ENCODE measurements at regions not wholly inside any gene's neighbourhood (a gene's known extent, or its start where the extent isn't known, plus 50 kb on each side); places are given as distances from the start of the nearest gene placed in this dataset.
"Not testable (repeated sequence)": the region's sequence is repeated elsewhere in the genome, so short reads cannot be mapped to it uniquely, and the experiment has no call there.

DNA sequence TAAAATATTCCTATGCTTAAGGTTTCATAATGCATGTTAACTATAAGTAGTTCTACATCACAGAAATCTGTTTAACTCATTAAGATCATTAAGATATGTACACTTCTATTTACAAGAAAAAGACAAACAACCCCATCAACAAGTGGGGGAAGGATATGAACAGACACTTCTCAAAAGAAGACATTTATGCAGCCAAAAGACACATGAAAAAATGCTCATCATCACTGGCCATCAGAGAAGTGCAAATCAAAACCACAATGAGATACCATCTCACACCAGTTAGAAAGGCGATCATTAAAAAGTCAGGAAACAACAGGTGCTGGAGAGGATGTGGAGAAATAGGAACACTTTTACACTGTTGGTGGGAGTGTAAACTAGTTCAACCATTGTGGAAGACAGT is 1084.3 kb downstream of the GATA3 start:
- FAIRE-seq; DNase-seq (ENCODE audit: insufficient read length, low spot score): not testable (repeated sequence)

DNA sequence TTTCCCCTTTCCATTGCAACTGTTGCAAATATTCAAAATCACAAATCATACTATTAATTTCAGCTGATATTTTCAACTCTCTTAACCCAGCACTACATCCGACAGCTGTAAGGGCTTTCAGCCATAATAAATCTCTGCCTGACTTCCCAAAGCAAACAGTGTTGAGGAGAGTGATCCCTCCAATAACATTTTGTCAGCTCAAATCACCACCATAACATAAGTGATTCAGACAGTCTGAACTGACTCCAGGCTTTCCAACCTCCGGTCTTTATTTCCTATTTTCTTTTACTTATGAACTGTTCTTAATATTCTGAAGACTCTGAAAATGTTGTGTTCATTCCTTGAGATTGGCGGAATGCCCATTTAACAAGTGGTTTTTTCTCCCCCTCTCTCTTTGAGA is 1085.9 kb downstream of the GATA3 start:
- DNase-seq (ENCODE audit: insufficient read length, low spot score) (no peak), FAIRE-seq (no peak)

DNA sequence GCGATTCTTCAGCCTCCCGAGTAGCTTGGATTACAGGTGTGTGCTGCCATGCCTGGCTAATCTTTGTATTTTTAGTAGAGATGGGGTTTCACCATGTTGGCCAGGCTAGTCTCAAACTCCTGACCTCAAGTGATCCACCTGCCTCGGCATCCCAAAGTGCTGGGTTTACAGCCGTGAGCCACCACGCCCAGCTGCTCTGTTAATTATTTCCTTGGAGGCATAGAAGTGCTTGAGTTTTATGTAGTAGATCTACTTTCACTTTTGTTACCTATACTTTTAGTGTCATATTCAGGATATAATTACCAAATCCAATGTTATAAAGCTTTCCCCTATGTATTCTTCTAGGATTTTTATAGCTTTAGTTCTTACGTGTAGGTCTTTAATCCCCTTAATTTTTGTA is 1093.0 kb downstream of the GATA3 start:
- DNase-seq (ENCODE audit: insufficient read length, low spot score) (no peak), FAIRE-seq (no peak)

DNA sequence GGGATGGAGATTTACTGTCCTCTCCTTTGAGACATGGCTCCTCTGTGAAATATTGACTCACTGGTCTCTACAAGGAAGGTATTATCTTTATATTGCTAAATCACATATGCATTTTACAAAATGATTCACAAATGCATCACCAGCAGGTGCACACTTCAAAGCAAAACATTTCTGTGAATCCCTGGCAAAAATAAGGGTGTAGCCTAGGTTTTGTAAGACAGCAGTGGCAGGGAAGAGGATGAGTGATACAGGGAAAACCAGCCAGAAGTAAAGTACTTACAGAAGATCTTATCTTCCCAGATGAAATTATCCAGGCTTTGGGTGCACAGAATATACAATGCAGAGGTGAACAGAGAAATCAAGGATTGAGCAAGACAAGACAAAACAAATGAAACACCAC is 1094.6 kb downstream of the GATA3 start:
- DNase-seq (ENCODE audit: insufficient read length, low spot score), result no peak
- no peak for FAIRE-seq

DNA sequence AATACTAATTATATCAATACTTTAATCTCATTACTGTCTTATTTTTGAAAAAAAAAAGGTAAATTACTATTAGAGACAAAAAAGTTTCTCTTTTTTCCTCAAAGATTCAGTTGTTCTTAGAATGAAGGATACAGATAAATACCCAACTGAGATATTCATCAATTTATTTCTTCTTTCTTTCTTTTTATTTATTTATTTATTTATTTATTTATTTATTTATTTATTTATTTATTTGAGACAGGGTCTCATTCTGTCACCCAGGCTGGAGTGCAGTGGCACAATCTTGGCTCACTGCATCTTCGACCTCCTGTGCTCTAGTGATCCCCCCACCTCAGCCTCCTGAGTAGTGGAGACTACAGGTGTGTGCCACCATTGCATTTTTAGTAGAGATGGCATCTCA is 1098.6 kb downstream of the GATA3 start:
- not testable (repeated sequence) for DNase-seq (ENCODE audit: insufficient read length, low spot score); FAIRE-seq

DNA sequence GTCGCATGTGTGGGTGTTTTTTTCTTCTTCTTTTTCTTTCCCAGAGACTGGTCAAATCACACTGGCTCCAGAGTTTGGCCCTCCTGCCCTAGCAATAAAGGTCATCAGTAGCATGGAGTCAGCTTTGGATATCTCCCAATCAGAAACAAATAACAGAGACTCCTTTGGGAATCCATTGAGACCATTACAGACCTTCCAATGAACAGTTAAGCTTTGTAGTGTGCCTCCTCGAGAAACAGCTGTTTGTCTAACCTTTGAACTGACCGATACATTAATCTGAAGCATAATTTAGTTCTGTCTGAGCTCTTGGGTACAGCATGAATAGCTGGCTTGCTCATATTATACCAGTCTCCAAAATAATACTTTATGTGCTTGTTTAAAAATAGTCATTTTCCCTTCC is 1103.2 kb downstream of the GATA3 start:
- no peak for FAIRE-seq
- no peak for DNase-seq (ENCODE audit: insufficient read length, low spot score)

DNA sequence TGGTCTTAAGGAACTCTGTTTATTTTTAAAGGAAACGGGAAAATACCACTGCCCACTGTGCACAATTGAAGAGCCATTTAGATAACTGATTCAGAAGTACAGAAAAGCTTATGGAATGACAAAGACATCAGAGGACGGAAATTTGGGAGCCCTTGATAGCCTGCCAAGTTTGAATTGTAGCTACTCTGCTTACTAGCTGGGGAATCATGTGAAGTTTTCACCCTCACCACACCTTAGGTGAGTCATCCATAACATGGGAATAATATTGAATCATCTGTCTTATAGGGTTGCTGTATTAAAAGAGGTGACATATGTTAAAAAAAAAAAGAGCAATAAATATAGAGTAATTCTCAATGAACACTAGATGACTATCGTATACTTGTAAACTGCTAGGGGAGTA is 1104.2 kb downstream of the GATA3 start:
- FAIRE-seq, result no peak
- DNase-seq (ENCODE audit: insufficient read length, low spot score), result no peak

DNA sequence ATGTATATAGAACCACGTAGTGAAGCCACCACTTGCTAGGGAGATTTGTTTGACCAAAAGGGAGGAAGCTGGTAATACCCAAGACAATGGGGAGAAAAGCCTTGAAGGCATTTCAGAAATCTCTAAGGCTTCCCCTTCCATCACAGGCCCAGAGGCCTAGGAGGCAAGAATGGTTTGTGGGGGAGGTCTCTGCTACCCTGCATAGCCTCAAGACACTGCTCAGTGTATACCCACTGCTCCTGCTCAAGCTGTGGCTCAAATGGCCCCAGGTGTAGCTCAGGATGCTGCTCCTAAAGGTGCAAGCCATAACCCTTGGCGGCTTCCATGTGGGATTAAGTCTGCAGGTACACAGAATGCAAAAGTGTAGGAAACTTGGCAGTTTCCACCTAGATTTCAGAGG is 1105.8 kb downstream of the GATA3 start:
- DNase-seq (ENCODE audit: insufficient read length, low spot score) (no peak), FAIRE-seq (no peak)

DNA sequence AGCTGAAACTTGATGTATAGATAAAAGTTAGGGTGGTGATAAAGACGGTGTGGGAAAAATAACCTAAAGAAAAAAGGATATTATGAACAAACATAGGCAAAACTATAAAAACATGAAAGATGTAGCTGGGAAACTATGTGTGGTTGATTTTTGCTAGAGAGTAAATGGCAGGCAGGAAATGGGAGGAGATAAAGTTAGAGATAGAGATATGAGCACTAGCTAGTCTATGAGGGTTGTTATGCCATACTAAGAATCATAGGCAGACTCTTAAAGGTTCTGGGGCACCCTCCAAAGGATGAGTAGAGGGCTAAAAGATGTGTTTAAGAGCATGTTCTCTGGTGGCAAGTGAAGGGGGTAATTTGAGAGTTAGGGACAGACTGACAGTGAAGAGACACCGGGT is 1109.2 kb downstream of the GATA3 start:
- FAIRE-seq, result no peak
- DNase-seq (ENCODE audit: insufficient read length, low spot score), result no peak

DNA sequence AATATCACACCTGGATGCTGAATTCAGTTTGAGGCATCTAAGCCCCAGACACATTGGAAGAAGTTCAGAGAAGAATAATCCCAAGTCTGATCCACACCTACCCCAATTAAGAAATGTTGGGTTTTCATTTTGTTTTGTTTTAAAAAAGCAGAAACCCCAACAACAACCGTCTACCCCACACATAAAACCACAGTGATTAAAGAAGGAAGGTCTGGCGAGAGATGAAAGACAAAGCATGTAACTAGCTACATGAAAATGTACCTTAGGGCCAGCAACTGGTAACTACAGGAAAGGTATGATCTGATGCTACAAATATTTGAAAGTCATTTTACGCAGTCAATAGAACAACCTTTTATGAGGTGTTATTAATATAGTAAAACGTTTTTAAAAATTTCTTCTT is 1112.3 kb downstream of the GATA3 start:
- FAIRE-seq (no peak), DNase-seq (ENCODE audit: insufficient read length, low spot score) (no peak)

DNA sequence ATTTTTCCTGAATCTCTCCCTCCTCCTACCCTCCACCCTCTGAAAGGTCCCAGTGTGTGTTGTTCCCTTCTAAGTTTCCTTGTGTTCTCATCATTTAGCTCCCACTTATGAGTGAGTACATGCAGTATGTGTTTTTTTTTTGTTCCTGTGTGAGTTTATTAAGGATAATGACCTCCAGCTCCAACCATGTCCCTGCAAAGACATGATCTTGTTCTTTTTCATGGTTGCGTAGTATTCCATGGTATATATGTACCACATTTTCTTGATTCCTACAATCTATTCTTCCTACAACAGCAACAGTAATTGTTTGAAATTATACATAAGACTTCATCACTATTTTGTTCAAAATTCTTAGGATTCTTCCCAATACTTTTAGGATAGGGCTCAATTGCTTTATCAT is 1117.8 kb downstream of the GATA3 start:
- FAIRE-seq (no peak), DNase-seq (ENCODE audit: insufficient read length, low spot score) (no peak)

DNA sequence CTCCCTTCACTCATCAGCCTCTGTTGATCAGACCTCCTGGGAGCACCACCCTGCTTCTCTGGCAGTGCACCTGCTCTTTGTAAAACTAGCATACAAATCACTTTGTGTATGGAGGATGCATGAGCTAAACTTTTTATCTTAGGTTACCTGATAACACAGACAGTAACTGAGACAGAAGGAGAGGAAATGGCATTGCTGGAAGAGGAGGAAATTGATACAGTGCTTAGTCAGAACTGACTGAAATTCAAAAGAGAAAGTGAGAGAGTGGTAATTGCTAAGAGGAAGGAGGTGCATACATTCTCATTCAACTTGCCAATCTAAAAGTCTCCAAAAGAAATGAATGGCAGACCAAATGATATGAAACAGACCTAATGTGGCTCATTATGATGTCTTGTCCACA is 1120.7 kb downstream of the GATA3 start:
- DNase-seq (ENCODE audit: insufficient read length, low spot score) (no peak), FAIRE-seq (no peak)

DNA sequence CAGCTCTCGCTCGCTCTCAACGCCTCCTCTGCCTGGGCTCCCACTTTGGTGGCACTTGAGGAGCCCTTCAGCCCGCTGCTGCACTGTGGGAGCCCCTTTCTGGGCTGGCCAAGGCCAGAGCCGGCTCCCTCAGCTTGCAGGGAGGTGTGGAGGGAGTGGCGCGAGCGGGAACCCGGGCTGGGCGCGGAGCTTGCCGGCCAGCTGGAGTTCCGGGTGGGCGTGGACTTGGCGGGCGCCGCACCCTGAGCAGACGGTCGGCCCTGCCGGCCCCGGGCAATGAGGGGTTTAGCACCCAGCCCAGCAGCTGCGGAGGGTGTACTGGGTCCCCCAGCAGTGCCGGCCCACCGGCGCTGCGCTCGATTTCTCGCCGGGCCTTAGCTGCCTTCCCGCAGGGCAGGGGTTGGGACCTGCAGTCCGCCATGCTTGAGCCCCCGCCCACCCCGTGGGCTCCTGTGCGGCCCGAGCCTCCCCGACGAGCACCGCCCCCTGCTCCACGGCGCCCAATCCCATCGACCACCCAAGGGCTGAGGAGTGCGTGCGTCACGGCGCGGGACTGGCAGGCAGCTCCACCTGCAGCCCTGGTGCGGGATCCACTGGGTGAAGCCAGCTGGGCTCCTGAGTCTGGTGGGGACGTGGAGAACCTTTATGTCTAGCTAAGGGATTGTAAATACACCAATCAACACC is 1128.9 kb downstream of the GATA3 start:
- DNase-seq (ENCODE audit: insufficient read length, low spot score); FAIRE-seq: not testable (repeated sequence)

DNA sequence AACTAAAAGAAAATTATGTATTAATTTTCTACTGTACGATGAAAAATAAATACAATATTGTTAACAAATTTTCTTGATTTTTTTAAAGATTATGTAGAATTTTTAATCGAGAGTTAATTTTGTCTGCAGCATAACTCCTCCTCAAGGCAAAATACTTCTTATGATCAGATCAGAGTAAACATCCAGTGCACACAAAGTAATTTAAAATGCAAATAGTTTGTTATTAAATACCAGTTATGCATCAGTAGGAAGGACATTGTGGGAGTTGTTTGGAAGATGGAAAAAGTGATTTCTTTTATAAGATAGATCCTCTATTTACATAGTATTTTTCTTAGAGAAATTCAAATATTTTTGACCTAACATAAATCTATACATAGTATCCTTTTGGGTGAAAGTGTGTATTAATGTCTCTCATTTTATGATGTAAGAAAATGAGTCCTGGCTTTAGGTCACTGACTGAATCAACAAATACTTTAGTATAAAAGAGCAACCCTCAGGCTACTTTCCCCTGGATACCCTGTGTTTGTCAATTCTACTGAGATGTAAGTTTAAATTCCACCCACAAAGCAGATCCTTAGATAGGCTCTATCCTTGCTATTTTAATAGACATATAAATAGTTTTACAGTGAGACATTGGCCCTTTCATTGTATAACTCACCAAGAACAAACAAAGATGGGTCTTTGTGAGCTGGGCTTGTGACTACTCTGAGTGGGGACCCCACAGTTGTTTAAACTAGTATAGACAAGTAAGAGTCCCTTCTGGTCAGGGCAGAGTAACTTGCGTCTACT is 1133.7 kb downstream of the GATA3 start:
- FAIRE-seq, result no peak
- no peak for DNase-seq (ENCODE audit: insufficient read length, low spot score)

DNA sequence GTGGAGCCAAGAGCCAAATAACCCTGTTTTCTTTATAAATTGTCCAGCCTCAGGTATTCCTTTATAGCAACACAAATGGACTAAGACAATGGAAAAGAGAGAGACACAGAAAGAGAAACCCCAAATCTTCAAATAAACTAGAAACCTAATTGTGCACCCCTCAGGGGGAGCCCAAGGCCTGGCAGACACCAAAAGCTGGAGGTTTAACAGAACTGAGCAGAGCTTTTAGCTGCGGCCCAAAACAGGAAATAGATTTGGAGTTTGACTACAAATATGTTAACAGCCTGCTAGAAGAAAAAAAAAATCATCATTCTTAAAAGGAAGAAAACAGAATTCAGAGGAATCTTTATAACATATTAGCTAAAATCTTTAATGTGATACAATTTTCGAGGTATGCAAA is 1135.0 kb downstream of the GATA3 start:
- DNase-seq (ENCODE audit: insufficient read length, low spot score) (no peak), FAIRE-seq (no peak)

DNA sequence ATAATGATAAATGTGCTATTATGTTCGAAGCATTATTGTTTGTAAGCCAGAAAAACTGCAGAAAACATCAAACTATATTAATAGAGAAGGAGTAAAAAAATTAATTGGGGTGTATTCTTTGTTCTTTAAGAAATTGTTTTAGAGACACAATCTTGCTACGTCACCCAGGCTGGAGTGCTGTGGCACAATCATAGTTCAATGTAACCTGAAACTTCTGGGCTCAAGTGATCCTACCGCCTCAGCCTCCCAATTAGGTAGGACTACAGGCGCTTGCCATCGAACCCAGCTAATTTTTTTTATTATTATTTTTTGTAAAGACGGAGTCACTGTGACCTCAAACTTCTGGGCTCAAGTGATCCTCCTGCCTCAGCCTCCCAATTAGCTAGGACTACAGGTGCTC is 1138.6 kb downstream of the GATA3 start:
- FAIRE-seq, result no peak

DNA sequence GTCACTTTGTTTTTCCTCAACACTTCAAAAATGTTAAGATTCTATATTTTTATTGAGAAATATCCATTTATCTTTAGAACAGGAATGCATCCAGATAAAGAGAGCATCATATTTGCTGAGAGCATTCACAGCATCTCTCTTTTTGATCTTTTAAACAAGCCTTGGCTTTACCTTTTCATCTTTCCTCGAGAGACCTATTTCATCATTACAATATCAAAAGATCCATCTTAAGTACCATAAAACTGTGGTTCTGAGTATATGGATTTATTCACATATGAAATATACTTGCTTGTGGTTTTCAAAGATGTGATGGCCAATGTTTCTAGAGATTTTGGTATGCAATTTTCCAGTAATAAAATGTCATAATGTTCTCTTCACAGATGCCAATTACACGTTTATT is 1140.9 kb downstream of the GATA3 start:
- no peak for FAIRE-seq
- no peak for DNase-seq (ENCODE audit: insufficient read length, low spot score)

More for the DNA sequence above, 1138.6 kb downstream of the GATA3 start:
- DNase-seq (ENCODE audit: insufficient read length, low spot score), result no peak

DNA sequence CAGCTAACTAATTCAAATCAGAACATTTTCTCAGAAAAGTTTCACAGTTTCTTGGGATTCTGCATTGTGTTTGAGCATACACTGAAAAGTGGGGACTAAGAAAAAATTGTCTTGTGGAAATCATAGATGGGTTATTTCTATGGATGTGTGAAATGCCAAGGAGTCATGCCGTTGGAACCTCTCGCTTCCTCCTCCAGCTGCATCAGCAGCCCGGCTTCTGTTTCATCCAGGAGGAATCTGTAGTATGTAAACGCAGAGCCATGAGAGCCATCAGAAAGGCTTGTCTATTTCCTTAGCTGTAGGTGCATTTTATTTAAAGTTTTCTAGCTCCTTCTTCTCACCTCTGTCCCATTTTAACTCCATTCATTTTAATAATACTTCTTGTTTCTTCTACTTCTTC is 1144.1 kb downstream of the GATA3 start:
- DNase-seq (ENCODE audit: insufficient read length, low spot score) (peak; percentile 25), FAIRE-seq (no peak)

DNA sequence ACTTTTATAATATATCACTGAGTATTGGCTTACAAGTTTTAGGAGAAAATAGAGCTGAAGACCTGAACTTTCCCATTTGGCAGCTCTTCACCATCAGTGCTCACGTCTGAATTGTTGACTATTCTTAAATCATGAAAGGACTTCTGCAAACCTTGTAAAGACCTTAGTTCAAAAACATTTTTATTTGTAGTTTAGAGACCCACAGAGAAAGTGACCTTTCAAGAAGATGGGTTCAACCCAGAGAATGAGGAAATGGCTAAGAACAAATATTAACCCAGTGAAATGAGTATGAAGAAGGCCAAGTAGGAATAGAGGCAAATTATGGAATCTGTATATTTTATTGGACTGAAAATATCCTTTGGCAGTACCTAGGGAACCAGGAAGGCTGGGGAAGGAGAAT is 1151.1 kb downstream of the GATA3 start:
- DNase-seq (ENCODE audit: insufficient read length, low spot score) (no peak), FAIRE-seq (no peak)

DNA sequence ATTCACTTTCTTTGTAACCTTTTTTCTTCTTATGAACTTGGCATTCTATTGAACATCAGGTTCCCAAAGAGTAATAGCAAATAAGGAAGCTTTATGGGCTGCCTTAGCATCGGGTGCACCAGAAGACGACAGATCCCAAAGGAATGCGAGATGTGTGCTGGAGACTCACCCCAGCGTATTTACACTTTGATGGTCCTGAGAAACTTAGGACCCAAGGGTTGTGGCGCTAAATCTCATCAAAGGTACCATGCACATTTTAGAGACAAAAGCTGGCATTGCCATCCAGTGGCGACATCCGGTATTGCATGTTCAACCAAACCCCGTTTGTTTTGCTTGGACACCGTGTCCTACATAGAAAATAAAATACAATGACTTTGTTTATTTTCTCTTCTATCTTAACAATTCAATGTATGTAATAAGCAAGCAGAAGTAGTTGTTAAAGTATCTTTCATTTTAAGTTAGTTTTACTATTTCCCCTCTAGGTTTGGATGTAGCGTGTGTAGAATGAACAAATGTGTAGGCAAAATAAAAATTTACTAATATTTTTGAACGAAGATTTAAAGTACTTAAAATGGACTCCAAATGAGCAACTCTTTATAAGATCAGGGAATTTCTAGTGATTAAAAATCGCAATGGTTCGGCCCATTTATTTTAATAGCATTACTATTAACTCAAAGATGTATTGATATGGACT is 1154.8 kb downstream of the GATA3 start:
- DNase-seq (ENCODE audit: insufficient read length, low spot score), result peak; percentile 36

DNA sequence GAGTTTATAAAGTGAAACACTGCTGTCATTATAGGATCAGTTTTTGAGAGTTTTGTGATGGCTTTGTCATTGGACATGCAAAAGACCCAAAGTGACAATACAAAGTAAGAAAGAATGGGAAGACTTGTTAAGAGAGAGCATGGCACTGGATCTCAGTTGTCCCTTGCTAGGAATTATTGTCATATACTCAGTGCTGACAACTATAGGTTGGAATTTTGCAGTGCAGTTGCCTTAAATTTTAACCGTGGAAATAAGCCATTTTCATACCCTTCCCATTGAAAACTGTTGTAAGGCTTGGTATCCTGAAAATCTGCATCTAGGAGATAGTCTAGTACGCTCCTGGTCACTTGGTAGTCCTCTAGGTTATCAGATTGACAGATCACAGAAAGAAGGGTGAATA is 1156.7 kb downstream of the GATA3 start:
- FAIRE-seq (no peak), DNase-seq (ENCODE audit: insufficient read length, low spot score) (no peak)

More for the DNA sequence above, 1154.8 kb downstream of the GATA3 start:
- FAIRE-seq, result no peak

DNA sequence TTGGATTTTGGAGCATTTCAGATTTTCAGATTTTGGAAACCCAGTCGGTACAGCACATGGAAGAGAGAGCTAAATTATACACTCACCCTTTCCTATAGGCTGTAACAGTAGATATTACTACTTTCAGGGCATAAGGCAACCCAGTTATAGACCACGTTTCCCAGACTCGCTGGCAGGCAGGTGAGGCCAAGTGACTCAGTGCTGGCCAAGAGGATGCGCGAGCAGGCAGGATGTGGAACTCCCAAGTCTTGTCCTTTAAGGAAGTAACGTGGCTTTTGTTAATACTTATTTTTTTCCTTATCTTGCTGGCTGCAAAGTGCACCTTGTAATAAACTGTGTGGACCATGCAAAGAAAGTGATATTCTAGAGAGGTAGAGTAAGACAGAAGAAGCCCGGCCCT is 1160.1 kb downstream of the GATA3 start:
- DNase-seq (ENCODE audit: insufficient read length, low spot score), result no peak
- no peak for FAIRE-seq

Data from HTR-8/SVneo (cell line).